Epithelial cell of prostate (primary cell): ENCODE measurements at regions not wholly inside any gene's neighbourhood (a gene's known extent, or its start where the extent isn't known, plus 50 kb on each side); places are given as distances from the start of the nearest gene placed in this dataset.

Experiments used
- DNase-seq: peaks from one replicate; pipeline ENCODE4 v3.0.0-alpha.2; 2011; ENCODE audit warnings: low read depth, low spot score
- H3K27ac ChIP-seq: fragments of 450-650 bp; 2 replicates; pipeline ENCODE4 v1.5.1; 2017; ENCODE audit warnings: mild to moderate bottlenecking

- H3K27ac ChIP-seq, result no peak overlapping the region
- DNase-seq, result no peak
These were observed 389.7 kb downstream of the BRD1 start for GRCh38 chr22:49437956-49438355.

DNA sequence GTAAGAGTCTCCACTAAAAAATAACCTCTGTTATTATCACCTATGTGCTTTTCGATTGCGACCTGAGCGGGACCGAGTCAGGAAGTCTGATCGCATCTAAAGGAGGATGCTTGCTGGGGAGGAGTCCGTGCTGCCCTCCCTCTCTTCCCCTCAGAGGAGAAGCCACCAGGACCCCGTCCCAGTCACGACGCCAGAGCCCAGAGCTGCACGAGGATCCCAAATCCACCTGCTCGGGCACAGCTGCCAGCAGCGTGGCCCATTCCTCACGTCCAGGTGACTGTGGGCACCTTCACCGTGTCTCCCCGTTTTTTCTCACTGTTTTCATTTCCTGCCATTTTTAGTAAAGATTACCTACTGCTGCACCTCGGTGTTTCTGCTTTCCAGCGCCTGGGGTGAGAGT lies 390.3 kb downstream of the BRD1 start:
- no peak for DNase-seq
- no peak overlapping the region for H3K27ac ChIP-seq

DNA sequence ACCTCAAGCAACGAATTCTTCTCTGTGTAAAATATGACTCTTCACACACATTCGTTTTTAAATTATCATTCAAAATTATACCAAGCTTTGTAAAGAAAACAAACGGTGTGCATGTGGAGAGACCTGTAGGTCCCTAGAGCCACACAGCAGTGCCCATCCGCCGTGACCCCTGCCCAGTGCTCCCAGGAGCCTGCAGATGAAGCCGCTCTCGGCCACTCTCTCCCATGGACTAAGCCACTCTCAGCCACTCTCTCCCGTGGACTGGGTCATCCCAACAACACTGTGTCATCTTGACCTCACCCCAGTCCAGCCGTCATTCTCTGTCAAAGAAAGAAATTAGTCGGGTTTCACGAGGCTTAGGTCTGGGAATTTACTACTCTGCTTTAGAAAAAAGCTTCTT lies 391.6 kb downstream of the BRD1 start:
- no peak for DNase-seq
- H3K27ac ChIP-seq, result no peak overlapping the region

DNA sequence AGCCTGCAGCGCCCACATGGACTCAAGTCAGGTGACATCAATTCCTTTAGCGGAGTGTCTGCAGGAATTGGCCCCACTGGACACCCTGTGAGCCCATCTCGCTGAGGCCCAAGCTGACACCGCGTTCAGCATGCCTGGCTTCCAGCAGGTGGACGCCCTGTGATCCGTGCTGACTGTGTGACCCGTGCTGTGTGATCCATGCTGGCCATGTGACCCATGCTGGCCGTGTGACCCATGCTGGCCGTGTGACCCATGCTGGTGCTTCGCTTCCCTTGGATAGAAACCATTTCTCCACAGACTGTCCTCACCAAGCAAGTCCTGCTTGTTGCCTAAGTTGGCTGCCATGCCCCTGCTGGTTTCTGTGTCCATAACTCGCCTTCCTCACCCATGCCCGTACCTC lies 392.1 kb downstream of the BRD1 start:
- DNase-seq, result no peak

DNA sequence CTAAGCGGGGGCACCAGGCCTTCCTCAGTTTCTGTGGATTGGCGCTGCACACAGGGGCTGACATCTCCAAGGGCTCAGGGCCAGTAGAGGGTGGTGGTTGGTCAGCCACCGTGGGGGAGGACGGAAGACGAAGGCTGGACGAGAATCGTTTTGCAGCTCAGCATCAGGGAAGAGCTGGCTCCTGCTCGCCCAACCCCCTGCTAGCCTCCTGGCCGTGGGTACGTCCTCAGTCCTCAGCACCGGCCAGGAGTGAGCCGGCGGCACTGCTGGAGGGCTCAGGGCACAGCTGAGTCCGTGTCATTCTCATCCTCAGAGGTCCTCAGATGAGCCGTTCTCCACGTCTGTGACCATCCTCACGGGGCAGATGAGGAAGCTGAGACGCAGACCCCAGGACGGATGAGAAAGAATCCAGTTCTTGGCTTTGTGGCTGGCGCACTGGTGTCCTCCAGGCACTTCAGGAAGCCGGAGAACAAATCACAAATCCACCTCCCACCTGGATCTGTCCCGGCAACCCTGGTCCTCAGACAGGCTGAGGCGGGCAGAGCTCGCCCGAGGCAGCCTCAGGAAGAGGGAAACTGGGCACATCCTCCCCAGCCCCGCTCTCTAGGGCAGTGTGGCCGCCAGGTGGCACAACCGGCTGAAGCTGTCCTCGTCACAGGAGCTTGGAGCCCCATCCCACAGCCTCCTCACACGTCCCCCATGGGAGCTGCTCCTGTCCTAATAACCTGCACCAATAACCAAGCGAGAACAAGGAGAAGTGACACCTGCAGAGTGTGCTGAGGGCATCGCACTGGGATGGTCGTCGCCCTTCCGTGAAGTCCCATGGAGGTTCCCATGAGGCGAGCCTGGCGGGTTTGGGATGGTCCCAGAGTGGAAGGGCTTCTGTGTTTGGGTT lies 393.7 kb downstream of the BRD1 start:
- no peak overlapping the region for H3K27ac ChIP-seq
- DNase-seq, result no peak

More for the DNA sequence above, 392.1 kb downstream of the BRD1 start:
- no peak overlapping the region for H3K27ac ChIP-seq

DNA sequence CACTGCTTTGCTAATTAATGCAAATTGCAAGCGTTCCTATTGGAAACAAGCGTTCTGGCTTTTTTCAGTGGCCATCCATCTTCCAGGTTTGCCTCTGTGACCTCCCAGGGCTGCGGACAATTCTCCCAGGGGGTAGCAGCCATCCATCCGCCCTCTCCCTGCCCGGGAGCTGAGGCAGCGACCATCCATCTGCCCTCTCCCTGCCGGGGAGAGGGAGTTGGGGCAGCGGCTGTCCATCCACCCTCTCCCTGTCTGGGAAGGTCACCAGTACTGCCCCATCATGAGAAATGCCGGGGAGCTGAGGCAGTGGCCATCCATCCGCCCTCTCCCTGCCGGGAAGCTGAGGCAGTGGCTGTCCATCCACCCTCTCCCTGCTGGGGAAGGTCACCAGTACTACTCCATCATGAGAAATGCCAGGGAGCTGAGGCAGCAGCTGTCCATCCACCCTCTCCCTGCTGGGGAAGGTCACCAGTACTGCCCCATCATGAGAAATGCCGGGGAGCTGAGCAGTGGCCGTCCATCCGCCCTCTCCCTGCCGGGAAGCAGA lies 394.7 kb downstream of the BRD1 start:
- H3K27ac ChIP-seq, result no peak overlapping the region
- DNase-seq, result no peak

DNA sequence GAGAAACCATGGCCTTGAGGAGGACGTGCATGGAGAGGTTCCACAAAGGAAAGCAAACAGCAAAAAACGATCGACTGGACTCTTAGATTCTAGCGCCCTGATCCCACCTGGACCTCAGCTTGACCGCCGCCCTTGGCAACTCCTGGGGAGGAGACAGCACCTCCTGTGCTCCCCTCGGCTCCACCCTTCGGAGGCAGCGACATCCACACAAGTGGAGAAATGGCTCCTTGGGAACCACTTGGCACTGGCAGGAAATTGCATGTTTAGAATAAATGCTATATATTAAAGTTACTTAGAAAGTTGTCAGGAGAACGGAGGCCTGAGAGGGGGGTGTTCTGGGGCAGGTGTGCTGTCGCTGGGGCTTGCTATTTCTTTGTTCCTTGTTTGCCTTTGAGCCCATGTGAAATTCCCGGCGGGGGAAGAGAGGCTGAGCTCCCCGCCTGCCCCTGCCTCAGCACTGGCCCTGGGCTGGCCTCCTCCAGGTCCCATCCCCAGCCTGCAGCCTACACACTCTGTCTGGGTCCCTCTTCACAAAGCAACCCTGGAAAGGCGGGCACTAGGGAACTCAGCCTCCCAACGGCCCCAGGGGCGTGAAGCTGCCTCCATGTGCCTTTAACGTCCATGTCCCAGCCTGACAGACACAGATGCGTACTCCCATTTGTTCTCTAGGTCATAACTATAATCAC lies 395.3 kb downstream of the BRD1 start:
- DNase-seq, result no peak
- no peak overlapping the region for H3K27ac ChIP-seq

- H3K27ac ChIP-seq, result no peak overlapping the region
- no peak for DNase-seq
These were observed 396.1 kb downstream of the BRD1 start for GRCh38 chr22:49431551-49431950.

- no peak overlapping the region for H3K27ac ChIP-seq
- DNase-seq, result no peak
These were observed 398.6 kb downstream of the BRD1 start for GRCh38 chr22:49429066-49429465.

GRCh38 chr22:49427941-49428340 lies 399.7 kb downstream of the BRD1 start:
- no peak overlapping the region for H3K27ac ChIP-seq
- DNase-seq, result no peak

- H3K27ac ChIP-seq, result no peak overlapping the region
- DNase-seq, result no peak
These were observed 400.3 kb downstream of the BRD1 start for GRCh38 chr22:49427341-49427740.

DNA sequence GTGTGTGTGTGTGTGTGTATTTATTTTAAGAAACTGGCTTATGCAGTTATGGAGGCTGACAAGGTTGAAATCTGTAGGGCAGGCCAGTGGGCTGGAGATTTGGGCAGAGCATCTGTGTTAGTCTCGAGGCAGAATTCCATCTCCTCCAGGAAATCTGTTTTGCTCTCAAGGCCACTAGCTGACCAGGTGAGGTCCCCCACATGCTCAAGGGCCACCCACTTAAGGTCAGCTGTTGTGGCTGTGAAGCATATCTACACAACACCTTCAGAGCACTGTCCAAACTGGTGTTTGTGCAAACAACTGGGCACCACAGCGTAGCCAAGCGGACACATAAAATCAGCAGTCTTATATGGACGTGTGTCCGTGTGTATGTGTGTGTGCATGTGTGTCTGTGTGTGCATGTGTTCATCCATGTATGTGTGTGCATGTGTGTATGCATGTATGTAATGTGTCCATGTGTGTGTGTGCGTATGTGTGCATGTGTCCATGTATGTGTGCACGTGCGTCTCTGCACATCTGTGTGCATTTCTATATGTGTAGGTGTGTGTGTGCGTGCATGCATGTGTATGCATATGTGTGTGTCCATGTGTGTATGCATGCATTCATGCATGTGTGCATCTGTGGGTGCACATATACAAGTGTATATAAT lies 400.9 kb downstream of the BRD1 start:
- DNase-seq, result no peak
- H3K27ac ChIP-seq, result no peak overlapping the region

- DNase-seq, result no peak
- no peak overlapping the region for H3K27ac ChIP-seq
These were observed 401.6 kb downstream of the BRD1 start for GRCh38 chr22:49426098-49426497.

- no peak for DNase-seq
- H3K27ac ChIP-seq, result no peak overlapping the region
These were observed 402.3 kb downstream of the BRD1 start for GRCh38 chr22:49425356-49425755.

GRCh38 chr22:49424893-49425270 lies 402.8 kb downstream of the BRD1 start:
- no peak for DNase-seq
- no peak overlapping the region for H3K27ac ChIP-seq

DNA sequence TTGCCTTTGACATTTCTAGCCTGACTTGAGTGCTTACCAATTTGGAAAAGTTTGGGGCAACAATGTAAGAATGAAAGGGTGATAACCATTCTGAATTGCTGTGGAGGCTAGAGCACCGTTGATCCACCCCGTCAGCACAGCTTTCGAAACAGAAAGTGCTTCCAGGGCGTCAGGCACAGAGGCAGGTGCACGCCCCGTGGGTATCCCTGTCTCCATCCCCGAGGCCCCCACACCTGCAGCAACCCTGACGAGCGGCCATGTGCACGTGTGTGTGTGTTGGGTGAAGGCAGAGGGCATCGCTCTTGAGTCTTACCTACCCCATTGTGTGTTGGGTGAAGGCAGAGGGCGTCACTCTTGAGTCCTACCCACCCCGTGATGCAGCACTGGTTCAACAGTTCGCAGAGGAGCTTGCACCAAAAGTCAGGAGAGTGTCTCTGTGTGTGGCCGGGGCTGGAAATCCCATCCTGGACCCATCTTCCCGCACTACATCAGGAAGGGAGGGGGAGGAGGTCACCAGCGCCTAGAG lies 404.5 kb downstream of the BRD1 start:
- no peak overlapping the region for H3K27ac ChIP-seq
- no peak for DNase-seq

- DNase-seq, result no peak
- no peak overlapping the region for H3K27ac ChIP-seq
These were observed 405.0 kb downstream of the BRD1 start for GRCh38 chr22:49422701-49423100.

GRCh38 chr22:49420651-49421050 lies 407.0 kb downstream of the BRD1 start:
- no peak for DNase-seq
- H3K27ac ChIP-seq, result no peak overlapping the region

DNA sequence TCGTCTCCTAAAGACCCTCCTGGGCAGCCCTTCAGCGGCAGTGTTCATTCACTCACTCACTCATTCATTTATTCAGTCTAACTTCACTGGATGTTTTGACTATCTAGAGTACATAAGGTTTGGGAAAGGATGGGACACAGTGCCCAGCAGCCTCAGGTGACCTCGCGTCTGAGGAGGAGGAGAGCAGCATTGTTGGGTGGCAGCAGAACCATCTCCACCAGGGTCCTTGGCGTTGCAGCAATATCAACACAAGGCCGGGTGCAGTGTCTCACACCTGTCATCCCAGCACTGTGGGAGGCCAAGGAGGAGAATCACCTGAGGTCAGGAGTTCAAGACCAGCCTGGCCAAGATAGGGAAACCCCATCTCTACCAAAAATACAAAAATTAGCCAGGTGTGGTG lies 408.0 kb downstream of the BRD1 start:
- H3K27ac ChIP-seq, result no peak overlapping the region
- no peak for DNase-seq

DNA sequence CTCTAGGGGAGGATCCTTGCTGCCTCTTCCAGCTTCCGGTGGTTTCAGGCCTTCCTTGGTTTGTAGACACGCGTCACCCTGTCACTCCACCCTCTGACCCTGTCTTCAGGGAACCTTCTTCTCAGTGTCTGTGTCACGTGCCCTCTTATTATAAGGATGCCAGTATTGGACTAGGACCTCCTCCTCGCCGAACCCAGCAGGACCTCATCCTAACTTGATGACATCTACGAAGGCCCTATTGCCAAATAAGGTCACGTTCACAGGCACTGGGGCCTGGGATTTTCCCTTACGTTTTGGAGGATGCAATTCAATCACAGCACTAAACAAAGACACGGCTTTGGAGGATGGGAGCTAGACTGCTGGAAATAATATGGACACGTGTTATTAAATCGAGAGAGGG lies 408.7 kb downstream of the BRD1 start:
- no peak for DNase-seq
- no peak overlapping the region for H3K27ac ChIP-seq
